T1000 (cell line): ENCODE measurements at regions not wholly inside any gene's neighbourhood (a gene's known extent, or its start where the extent isn't known, plus 50 kb on each side); places are given as distances from the start of the nearest gene placed in this dataset.

Experiments used
- DNase-seq: peaks from one replicate; lab custom pipeline; 2025; ENCODE audit warnings: mixed read lengths; lab: John Stamatoyannopoulos, UW

DNA sequence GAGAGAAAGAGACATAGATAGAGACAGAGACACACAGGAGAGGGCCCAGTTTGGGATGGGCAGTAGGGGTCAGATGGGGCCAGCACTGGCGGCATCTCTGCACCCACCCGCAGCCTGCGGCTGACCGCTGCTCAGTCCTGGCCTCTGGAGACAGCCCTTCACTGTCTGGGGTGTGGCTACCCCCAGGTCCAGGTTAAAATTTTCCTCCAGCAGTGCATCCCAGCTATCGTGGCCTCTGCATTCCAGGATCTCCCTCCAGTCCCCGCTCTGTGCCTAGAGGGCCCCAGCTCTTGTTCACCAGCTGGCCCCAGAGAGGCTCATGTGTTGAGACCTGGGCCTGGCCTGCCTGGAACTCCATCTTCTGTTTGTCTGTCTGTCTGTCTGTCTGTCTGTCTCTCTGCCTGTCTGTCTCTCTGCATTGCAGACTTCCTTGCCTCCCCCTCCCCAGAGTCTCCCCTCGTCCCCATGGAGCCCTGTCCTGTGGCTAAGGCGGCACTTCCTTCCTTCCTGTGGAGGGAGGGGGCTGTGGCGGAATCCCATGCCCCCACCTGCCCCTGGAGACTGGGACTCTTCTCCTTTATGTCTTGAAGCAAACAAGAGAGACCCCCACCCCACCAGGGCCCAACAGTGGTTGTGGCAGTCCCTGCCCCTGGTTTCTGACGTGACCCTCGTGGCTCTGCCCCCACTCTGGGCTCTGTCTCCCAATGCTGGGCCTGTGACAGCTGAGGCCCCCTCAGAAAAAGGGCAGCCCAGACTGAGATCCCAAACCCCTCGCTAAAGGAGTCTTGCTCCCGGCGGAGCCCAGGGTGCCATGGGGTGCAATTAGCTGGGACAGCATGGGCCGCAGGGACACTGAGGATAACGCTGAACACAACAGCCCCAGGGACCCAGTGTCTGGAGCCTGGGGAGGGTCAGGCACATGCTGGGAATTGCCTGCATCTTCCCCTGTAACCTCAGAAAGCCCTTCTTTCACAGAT lies 241.8 kb downstream of the NPHP4 start:
- no peak for DNase-seq

DNA sequence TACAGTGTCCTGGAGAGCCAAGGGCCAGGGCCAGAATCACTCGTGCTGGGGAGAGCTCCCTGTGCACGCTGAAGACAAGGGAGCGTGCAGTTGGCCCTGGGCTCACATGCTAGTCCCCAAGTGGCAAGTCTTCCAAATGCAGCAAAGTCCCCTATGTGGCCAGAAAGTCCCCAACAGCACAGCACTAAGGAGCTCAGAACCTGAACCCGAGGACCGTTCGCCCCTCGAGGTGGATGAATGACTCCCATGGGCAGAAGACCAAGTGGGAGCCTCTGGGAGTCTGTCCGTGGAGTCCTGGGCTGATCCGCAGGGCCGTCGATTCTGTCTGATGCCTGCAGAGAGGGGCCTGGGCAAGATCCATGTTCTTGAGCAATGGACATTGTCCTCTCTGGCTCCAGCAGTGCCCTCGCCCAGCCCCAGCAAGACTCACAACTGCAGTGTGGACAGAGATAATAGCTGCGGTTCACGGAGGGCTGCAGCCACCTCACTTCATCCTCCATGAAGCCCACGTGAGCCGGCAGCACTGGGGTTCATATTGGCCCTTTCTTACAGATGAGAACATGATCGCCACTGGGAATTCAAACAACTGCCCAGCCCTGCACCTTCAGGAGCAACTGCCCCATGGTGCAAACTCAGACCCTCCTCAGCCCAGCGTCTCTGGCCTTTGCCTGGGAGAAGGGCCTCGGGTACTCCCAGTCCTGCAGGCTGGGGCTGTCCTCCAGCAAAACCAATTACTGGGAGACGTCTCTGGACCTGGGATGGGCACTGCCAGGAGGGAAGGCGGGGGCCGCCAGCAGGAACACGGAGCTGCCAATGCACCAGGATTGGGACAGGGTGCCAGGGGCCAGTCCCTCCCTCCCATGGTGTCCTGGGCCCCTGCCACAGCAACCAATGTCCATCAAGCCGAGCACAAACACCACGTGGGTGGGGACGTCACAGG lies 243.7 kb downstream of the NPHP4 start:
- no peak for DNase-seq

DNA sequence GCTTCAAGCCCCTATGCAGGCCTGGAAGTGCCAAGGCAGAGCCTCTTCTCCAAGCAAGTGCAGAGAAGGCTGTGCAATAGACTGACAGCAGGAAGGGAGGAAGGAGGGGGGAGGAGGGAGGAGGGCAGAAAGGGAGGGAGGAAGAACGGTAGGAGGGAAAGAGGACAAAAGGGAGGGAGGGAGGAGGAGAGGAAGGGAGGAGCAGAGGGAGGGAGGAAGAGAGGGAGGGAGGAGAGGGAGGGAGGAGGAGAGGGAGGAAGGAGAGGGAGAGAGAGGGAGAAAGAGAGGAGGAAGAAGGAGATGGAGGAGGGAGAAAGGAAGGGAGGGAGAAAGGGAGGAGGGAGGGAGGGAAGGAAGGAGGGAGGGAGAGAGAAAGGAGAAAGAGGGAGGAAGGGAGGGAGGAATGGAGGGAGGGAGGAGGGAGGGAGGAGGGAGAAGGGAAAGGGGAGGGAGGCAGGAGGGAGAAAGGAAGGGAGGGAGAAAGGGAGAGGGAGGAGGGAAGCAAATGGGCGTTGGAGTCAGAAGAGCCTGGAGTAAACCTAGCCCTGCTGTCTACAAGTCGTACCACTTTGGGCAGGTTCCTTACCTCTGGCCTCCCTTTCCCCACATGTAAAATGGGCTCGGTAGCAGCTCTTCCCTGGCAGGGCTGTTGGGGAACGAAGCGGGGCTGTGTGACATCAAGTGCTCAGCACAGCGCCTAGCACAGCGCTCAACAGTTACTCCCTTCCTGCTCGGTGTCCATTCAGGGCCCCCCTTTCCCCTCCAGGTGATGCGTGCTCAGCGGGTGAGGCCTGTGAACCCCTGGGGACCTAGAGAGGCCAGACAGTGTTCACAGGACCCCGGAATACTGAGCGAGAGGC lies 244.6 kb downstream of the NPHP4 start:
- DNase-seq: no peak

DNA sequence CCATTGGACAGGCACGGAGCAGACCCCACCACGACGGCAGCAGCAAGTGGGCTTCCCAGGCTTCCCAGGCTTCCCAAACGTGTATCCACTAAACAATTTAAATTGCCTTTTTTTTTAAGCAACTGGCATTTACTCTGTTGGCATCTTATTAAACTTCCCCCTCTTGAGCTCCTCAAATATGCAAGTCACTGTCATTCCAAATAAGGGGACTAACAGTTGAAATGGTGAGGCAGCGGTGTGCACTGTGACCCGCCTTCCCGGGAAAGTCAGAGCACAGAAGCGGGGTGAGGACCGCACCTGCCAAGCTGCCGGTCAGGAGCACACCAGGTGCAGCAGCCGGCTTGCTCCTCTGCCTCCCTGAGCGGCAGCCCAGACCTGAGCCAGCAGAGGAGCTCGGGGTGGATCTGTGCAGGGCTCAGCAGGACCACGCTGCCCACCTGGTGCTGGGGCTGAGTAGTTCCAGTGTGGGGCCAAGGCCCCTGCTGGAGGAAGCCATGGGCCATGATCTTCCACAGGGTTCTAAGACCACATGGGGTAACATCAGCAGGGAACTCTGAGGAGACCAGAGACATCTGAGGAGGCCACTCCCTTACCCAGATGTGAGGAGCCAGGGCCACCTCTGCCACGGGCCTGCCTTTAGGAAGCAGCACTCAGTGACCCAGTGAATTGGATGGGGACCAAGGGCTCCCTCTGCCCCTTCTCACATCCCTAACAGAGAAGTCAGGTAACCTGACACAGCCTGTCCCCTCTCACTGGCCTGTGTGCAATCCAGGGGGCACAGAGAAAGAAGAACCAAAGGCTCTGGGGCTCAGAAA lies 245.4 kb downstream of the NPHP4 start:
- no peak for DNase-seq

DNA sequence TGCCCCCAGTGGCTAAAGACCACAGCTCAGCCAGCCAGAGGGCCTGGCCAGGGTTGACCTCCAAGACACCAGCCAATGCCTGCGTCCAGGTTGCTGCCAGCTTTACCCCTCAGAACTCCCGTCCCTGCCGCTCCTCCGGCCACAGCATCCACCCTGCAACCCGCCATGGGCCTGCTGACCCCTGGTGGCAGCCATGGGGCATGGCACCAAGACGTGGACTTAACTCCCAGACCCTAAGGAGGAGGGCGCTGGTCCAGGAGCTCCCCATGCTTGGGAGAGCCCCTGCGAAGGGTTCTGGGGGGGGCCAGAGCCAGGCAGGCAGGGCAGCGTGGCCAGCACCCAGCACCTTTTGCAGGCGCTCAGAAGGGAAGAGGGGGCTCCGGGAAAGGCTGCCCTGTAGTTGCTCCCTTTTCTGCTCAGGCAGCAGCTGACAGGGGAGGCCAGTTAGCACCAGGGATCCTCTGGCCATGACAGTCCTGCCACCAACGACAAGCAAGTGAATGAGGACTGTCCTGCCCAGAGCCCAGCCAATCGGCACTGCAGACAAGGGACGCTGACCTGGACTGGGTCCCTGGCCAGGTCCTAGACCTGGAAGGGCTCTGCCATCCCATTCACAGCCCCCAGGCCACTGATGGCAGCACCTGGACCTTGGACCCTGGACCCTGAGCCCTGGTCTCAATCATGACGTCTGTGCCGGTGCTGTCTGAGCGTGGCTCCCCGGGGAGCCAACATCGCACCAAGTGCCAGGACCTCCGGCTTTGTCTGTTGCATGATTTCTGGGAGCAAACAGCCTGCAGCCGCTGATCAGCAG lies 246.2 kb downstream of the NPHP4 start:
- no peak for DNase-seq

DNA sequence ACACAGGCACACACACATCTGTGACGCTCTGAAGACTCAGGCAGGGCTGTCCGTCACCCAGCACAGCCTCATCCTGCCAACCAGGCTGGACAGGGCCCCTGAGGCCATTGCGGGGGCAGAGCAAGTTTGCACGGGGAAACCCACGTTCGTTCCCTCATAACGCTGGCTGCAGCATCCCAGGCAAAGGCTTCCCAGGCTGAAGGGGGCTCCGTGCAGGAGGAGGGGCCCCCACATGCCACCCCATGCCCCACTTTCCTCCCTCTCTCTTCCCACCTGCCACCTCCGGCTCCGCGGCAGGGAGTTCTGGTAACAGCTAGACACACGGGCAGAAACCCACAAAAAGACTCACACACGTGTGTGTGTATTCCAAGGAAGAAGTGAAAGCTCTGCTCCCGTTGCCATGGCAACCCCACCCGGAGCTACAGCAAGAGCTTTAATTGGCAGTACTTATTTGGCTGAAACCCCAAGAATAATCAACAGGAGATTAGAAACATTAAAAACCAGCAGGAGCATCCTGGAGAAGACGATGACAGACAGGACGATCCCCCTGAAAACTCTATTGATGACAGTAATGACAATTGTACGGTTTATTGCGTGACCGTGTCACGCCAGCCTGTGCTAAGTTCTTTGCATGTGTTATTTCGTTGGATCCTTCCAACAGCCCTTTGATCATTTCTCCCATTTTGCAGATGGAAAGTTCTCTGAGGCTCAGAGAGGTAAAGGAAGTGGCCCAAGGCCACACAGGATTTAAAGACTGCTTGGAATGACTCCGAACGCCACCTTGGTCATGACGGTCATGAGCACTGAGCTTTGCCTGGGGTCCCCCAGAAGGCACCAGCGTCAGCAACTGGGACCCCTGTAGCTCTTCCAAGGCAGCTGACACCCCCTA lies 247.1 kb downstream of the NPHP4 start:
- no peak for DNase-seq

DNA sequence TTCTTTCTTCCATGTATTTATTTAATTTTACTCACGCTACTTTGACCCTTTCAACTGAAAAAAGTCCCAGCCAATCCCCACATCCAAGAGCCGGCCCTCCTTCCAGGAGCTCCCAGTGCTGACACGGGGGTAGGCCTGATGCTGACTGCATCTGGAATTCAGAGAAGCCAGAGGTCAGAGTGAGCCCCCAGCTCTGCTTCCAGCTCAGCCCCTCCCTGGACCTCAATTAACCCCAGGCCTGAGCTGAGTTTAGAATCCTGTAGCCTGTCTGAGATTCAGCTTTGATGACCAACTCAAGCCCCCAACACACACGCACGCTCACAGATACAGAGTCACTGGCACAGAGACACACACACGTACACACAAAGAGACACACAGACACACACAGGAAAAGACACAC lies 247.9 kb downstream of the NPHP4 start:
- DNase-seq: no peak

DNA sequence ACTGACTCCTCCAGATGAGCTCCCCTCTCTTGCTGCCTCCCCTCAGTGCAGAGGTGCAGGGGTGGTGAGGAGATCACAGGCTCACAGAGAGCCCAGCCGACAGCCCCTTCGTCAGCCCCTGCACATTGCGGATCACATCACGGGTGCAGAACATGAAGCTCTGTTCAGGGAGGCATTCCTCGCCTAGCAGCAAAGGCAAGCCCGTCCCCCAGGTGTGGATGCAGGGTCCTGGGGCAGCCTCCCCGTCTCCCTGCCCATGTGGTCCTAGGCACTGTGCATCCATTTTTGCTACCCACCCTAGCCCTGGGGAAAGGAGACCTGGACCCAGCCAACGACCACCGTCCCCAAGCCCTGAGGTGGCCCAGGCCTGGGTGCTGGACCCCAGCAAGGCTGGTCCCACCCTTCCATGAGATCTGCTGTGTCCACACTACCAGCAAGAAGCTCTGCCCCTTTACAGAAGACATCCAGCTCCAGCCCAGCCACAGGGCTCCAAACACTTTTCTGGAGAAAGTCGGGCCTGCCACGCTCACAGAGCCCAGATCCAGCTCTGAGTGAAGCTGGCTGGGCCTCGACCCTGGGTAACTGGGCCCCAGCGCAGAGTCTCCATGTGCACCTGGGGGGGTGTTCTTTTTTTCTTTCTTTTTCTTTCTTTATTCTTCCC lies 248.7 kb downstream of the NPHP4 start:
- DNase-seq: no peak

DNA sequence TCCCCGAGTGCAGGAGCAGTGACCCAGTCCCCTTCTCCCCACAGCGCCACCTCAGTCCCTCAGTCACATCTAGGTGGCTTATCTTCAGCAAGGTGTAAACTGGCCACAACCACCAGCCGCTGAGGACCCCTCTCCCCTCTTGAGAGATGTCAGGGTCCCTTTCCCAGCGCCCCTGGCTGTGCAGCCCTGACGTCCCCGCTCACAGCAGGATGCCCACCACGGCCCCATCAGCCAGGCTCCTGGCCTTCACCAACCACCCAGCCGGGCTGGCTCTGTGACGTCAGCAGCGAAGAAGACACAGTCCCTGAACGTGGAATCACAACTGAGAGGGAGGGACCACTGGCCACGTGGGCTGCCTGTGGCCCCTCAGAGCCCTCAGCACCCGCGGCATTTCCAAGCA lies 249.4 kb downstream of the NPHP4 start:
- no peak for DNase-seq

DNA sequence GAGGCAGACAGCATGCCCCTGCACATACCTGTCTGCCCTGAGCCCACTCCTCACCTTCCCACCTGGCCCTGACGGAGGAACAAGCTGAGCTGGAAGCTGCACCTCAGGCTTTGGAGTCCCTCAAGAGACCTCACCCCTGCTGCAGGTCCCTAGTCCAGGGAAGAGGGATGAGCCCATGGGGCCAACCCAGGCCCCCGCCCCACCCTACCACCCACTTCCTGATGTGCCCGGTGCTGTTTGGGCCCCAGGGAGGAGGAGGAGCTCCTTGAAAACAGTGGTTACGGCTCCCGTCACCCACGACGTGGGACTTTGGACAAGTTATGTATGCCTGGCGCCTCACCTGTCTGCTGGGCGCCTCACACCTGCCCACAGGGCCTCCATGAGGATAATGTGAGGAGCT lies 250.2 kb downstream of the NPHP4 start:
- no peak for DNase-seq

DNA sequence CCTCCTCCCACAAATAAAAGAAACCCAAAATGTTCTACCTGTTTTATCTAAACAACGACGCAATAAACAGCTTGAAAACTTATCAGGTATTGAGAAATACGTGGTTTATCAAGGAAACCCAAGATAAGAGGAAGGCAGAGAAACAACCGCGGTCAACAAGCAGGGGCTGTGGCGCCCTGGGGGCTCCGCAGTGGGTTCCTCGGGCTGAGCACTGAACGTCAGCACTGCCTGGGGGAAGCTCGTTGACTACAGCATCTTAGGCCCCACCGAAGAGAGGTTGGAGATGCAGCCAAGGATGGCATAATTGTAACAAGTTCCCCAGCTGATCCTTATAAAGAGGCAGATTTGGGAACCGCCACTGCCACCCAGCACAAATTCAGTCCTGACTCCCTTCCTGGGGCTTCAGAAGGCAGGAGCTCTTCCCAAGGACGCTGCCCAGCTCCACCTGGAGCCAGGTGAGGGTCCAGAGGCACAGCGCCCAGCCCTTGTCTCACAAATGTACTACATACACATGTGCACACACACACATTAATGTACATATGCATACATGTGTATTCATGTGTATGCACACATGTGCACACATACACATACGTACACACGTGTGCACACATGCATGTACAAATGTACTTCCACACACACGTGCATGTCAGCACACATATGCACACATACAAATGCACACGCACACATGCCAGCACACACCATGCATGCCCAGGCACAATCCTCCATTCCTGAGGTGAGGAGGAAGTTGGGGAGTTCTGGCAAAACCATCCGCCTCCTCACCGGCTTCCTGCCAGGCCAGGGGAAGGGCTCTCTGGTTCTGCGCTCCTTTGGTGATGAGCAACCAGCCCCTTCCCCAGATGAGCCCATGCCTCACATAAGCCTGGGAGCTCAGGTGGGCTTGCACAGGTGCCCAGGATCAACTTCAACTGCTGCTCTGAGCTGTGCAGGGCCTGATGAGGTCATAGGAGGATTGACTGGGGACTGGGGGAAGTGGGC lies 251.1 kb downstream of the NPHP4 start:
- DNase-seq: no peak

DNA sequence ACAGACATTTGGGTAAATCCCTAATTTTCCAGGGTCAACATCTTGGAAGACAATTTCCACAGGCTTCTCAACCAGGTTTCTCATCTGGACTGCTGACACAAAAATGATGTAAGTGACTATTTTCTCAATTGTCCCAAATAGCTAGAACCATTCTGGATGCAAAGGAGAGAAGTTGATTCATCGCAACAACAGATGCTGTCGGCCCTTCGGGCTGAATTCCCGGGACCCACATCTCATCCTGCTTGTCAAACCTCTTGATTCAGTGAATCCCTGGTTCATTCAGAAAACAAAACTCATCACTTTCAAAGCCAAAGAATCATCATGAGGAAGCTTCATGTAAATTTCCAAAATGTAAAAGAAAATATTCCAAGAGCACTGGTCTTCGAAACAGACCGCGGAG lies 251.8 kb downstream of the NPHP4 start:
- DNase-seq: no peak

DNA sequence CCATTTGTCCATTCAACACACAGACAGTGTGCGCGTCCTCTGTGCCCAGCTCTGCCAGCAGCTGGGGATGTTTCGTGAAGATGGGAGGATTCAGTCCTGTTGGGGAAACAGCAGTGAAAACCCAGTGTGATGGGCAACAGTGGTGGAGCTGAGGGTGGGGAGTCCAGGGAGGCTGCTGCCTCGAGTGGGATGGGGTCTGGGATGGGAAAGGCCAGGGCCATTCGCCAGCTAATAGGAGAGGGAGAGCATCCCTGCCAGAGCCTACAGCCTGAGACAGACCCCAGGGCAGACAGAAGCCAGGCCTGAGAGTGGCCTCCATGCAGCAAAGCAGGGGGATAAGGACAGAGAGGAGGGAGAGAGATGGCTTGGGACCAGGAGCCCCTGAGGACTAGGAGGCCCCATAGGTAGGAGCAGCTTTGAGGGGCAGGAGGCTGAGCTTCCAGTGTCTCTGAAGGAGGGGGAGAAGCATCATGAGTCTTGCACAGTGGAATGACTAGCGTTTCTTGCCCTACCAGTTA lies 252.6 kb downstream of the NPHP4 start:
- DNase-seq: no peak

DNA sequence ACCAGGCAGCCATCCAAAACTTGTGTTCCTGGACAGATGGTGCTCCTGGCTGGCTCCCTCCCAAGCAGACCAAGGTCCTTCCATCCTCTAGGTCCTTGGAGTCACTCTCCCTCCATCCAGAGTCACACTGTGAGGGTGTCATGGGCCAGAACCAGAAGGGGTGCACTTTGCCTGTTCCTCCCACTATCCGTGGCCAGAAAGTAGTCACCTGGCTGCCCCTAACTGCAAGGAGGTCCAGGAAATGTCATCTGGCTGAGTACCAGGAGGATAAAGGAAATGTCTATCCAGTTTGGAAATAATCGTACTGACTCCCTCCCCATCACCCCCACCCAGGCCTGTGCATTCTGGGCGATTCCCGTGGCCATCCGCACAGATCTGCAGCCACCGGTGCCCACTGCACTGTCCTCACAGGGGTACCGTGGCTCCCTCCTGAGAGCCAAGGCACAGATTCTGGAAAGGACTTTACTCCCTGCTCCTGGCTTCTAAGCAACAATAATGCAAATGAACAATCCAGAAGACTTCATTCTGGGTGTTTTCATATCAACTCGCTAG lies 253.2 kb downstream of the NPHP4 start:
- no peak for DNase-seq

DNA sequence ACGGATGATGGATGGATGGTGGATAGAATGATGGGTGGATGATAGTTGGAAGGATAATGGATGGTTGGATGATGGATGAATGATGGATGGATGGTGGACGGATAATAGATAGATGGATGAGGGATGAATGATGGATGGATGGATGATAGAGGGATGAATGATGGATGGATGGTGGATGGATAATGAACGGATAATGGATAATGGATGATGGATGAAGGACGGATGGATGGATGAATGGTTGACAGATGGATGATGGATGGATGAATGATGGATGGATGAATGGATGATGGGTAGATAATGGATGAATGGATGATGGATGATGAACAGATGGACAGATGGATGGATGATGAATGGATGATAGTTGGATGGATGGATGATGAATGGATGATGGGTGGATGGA lies 255.1 kb downstream of the NPHP4 start:
- no peak for DNase-seq

DNA sequence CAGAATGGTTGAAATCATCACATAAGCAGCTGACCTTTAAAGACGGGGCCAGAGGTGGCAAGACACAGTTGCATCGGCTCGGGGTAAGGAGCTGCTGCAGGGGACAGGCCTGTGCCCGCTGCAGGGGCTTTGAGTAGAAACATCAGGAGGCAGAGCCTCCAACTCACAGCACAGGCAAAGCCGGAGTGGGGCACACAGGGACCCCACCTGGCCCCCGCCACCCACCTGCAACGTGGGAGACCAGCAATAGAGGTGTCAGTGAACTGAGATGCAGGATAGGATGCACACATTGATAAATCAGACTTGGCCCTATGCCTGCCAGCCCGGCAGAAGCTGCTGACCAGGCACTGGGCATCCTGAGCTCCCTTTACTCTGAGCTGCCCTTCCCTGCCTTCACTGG lies 257.2 kb downstream of the NPHP4 start:
- no peak for DNase-seq

DNA sequence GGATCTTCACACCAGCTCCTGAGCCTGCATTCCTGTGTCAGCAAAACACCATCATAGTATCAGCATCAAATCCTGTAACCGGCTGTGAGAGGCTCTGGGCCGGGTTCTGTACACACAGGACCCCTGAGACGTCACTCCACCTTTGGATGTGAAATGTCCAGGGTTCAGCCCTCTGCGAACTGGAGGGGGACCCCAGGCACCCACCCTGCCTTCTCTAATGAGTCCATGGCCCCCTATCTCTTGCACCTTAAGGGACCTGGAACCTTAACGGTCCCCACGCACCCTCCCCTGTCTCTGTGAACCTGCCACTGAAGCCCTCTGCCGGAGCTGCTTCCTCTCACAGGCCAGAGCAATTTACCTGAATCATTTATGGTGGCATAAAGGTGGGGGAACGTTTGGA lies 257.8 kb downstream of the NPHP4 start:
- DNase-seq: no peak
